Sigmoid colon (tissue), 4 donors: ENCODE measurements at regions not wholly inside any gene's neighbourhood (a gene's known extent, or its start where the extent isn't known, plus 50 kb on each side); places are given as distances from the start of the nearest gene placed in this dataset.

ENCODE experiments used
- CTCF ChIP-seq, 4 experiments: fragments of 450-650 bp in 3 of 4; fragments of 200-600 bp in 1 of 4; IDR thresholded peaks; one replicate each; pipeline ENCODE4 v1.5.1; 2016 to 2019; ENCODE audit warnings: antibody characterized with exemption in 4 of 4, mild to moderate bottlenecking in 3 of 4, moderate library complexity in 2 of 4
- EP300 ChIP-seq, 4 donors: sonication (generic); formaldehyde crosslinking; IDR thresholded peaks; one replicate each; pipeline ENCODE4 v1.6.1; 2017; ENCODE audit warnings: antibody characterized with exemption in 4 of 4
- POLR2A ChIP-seq, 2 donors: fragments of 450-650 bp; IDR thresholded peaks; one replicate each; pipeline ENCODE4 v1.6.1; 2016; ENCODE audit warnings: antibody characterized with exemption in 2 of 2, mild to moderate bottlenecking in 2 of 2, moderate library complexity in 2 of 2

GRCh38 chr5:138657360-138657759, 82.2 kb upstream of the HSPA9 start:
- TF ChIP-seq POLR2A (IDR thresholded peaks at IDR 0.05) (no peak), CTCF (IDR thresholded peaks at IDR 0.05) (no peak), EP300 (IDR thresholded peaks at IDR 0.05) (no peak)
